Sigmoid colon (tissue), 6 donors: ENCODE measurements at regions not wholly inside any gene's neighbourhood (a gene's known extent, or its start where the extent isn't known, plus 50 kb on each side); places are given as distances from the start of the nearest gene placed in this dataset.

Source experiments
- DNase-seq: peaks from one replicate; pipeline ENCODE4 v3.0.0-alpha.2; 2019
- H3K27ac ChIP-seq, 4 donors: fragments of 200-600 bp; sonication (generic); one replicate each; pipeline ENCODE4 v1.5.1; 2016 to 2019; ENCODE audit warnings: mild to moderate bottlenecking in 1 of 4
- H3K27me3 ChIP-seq, 3 donors: fragments of 200-600 bp; sonication (generic); one replicate each; pipeline ENCODE4 v1.5.1; 2019; ENCODE audit warnings: mild to moderate bottlenecking in 1 of 3
- H3K36me3 ChIP-seq, 4 donors: fragments of 200-600 bp; sonication (generic); one replicate each; pipeline ENCODE4 v1.5.1; 2016 to 2019
- H3K4me1 ChIP-seq, 4 donors: fragments of 200-600 bp; sonication (generic); one replicate each; pipeline ENCODE4 v1.5.1; 2017 to 2019
- H3K4me3 ChIP-seq, 4 donors: fragments of 200-600 bp; sonication (generic); one replicate each; pipeline ENCODE4 v1.5.1; 2017 to 2019; ENCODE audit warnings: mild to moderate bottlenecking in 2 of 4, moderate library complexity in 1 of 4
- H3K9me3 ChIP-seq, 4 donors: fragments of 200-600 bp in 3 of 4; sonication (generic) in 3 of 4; one replicate each; pipeline versions ENCODE4 v1.5.1 to v1.6.1; 2013 to 2019
- EP300 ChIP-seq, 4 donors: sonication (generic); formaldehyde crosslinking; IDR thresholded peaks; one replicate each; pipeline ENCODE4 v1.6.1; 2017; ENCODE audit warnings: antibody characterized with exemption in 4 of 4
- POLR2A ChIP-seq, 2 donors: fragments of 450-650 bp; IDR thresholded peaks; one replicate each; pipeline ENCODE4 v1.6.1; 2016; ENCODE audit warnings: antibody characterized with exemption in 2 of 2, mild to moderate bottlenecking in 2 of 2, moderate library complexity in 2 of 2
- POLR2AphosphoS5 ChIP-seq, 4 donors: sonication (generic); formaldehyde crosslinking; IDR thresholded peaks; one replicate each; pipeline ENCODE4 v1.6.1; 2017; ENCODE audit warnings: antibody characterized with exemption in 4 of 4
- WGBS, 2 donors: extraction: QIAGEN DNeasy Blood & Tissue Kit; methylation state at CpG; one replicate each; pipeline ENCODE4 v1.1.7; 2013; 5-methylcytosine and 5-hydroxymethylcytosine counted together
- intact Hi-C: fragments of 100-400 bp; cut with DNase I; formaldehyde crosslinking; loops from one replicate; pipeline ENCODE4 v1.15.1; 2023
- TF ChIP-seq, protein P1 (sequence below), 4 experiments: fragments of 450-650 bp in 3 of 4; fragments of 200-600 bp in 1 of 4; IDR thresholded peaks; one replicate each; pipeline ENCODE4 v1.5.1; 2016 to 2019; ENCODE audit warnings: antibody characterized with exemption in 4 of 4, mild to moderate bottlenecking in 3 of 4, moderate library complexity in 2 of 4
- donor health status: healthy with polysubstance abuse.
- donor health status: healthy.

DNA sequence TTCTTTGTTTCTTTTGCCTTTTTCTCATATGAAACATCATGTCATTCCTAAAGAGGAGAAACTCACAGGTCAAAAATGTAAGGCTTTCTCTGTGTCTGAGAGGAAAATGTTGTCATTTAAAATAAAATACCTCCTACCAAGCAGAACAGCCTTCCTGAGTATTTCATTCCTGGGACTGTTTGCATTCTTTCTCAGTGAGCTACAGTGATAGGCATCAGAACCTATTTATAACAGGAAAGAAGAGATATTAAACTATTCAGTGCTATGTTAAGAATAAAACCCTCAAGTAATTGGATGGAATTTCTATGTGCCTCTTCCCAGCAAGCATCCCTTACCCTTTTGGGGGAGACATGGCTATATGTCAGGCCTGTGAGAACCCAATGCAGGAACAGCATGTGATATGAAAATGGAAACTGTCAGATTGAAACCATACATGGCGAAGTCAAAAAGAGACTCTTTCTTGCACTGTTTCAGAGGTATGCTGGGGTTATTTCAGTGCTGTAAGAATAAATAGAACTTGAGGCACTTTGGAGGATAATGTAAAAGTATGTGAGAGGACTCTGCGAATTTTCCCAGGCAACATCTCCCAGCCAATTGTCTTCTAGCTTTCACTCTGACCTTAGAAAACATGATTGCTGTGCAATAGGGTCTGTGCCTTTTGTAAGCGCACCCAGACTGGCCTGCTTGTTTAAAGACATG, 133.8 kb upstream of the CCN2 start:
- 73 to 88% methylated on average over 3 of the region's 3 CpGs for WGBS, 2 donors
- H3K4me1 ChIP-seq = peaks cover 0 to 26% (median 17%) of the 10 kb centered on the region in 4 donors
- no peaks in the 10 kb centered on the region for H3K27me3 ChIP-seq
- H3K9me3 ChIP-seq = no peaks in the 10 kb centered on the region
- H3K4me3 ChIP-seq = peak overlapping the region in 3 of 4 donors; percentile 6 to 16 (median 11)
- TF ChIP-seq POLR2AphosphoS5 (IDR thresholded peaks at IDR 0.05) (no peak), POLR2A (IDR thresholded peaks at IDR 0.05) (no peak), EP300 (IDR thresholded peaks at IDR 0.05) (no peak)
- TF ChIP-seq, protein P1, sequence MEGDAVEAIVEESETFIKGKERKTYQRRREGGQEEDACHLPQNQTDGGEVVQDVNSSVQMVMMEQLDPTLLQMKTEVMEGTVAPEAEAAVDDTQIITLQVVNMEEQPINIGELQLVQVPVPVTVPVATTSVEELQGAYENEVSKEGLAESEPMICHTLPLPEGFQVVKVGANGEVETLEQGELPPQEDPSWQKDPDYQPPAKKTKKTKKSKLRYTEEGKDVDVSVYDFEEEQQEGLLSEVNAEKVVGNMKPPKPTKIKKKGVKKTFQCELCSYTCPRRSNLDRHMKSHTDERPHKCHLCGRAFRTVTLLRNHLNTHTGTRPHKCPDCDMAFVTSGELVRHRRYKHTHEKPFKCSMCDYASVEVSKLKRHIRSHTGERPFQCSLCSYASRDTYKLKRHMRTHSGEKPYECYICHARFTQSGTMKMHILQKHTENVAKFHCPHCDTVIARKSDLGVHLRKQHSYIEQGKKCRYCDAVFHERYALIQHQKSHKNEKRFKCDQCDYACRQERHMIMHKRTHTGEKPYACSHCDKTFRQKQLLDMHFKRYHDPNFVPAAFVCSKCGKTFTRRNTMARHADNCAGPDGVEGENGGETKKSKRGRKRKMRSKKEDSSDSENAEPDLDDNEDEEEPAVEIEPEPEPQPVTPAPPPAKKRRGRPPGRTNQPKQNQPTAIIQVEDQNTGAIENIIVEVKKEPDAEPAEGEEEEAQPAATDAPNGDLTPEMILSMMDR (IDR thresholded peaks at IDR 0.05) = no peak
- no peaks in the 10 kb centered on the region for H3K36me3 ChIP-seq
- intact Hi-C loops = loop anchor here (2.0 kb wide), 1 partner anchor 134 kb away; the partner anchor contains the start of gene CCN2
- peak overlapping the region; percentile 73 to 83 (median 82) for H3K27ac ChIP-seq
- no peak for DNase-seq

DNA sequence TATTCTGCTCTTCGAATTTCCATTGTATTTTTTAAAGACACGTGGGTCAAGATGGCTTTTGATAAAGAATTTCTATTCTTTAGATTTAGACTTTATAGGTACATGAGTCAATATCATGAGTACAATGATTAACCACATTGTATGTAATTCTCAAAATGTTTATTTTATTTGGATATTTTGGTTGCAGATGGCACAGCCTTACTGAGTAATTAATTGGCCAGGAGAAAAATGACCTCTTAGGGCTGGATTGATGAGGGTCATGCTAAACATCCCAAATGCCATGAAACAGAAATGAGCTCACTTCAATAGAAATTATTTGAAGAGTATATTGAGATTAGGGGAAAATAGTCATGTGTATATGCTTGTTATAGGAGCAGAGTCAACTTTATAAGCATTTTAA, 131.2 kb upstream of the CCN2 start:
- H3K9me3 ChIP-seq = no peaks in the 10 kb centered on the region
- H3K4me3 ChIP-seq = no peak overlapping the region
- TF ChIP-seq POLR2AphosphoS5 (IDR thresholded peaks at IDR 0.05) (no peak), EP300 (IDR thresholded peaks at IDR 0.05) (no peak), POLR2A (IDR thresholded peaks at IDR 0.05) (no peak)
- TF ChIP-seq, protein P1 (IDR thresholded peaks at IDR 0.05) = no peak
- peaks cover 0 to 26% (median 17%) of the 10 kb centered on the region in 4 donors for H3K4me1 ChIP-seq
- DNase-seq = no peak
- no peaks in the 10 kb centered on the region for H3K27me3 ChIP-seq
- WGBS, 2 donors = 78 to 88% methylated on average over 2 of the region's 2 CpGs
- no peaks in the 10 kb centered on the region for H3K36me3 ChIP-seq
- H3K27ac ChIP-seq = no peak overlapping the region
- intact Hi-C loops = no loop called here

DNA sequence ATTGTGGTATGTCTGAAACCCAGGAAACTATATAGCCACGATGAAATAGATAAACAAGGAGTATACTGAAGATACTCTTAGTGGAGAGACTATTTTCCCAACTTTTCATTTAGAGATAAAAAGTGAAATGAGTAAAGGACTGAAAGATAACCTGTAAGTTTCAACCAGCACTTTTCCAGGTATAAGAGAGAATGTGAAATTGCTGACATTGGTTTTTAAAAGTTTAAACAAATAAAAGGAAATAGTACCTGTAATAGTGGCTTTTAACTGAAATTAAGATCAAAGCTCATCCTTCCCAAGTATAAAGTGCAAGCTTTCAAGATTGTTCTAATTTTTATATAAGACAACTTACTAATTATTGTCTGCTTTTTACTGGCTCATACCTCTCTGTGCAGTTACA, 130.2 kb upstream of the CCN2 start:
- 72 to 82% methylated on average over 1 of the region's 1 CpG for WGBS, 2 donors
- intact Hi-C loops = no loop called here
- Histone ChIP-seq H3K27me3 (no peaks in the 10 kb centered on the region), H3K4me3 (no peak overlapping the region), H3K27ac (no peak overlapping the region), H3K4me1 (peaks cover 0 to 26% (median 17%) of the 10 kb centered on the region in 4 donors), H3K36me3 (no peaks in the 10 kb centered on the region), H3K9me3 (no peaks in the 10 kb centered on the region)
- no peak for DNase-seq
- TF ChIP-seq, protein P1 (IDR thresholded peaks at IDR 0.05) = no peak
- TF ChIP-seq POLR2AphosphoS5 (IDR thresholded peaks at IDR 0.05) = no peak
- TF ChIP-seq POLR2A (IDR thresholded peaks at IDR 0.05) = no peak
- no peak for TF ChIP-seq EP300 (IDR thresholded peaks at IDR 0.05)

- Histone ChIP-seq H3K4me3 (no peak overlapping the region), H3K9me3 (no peaks in the 10 kb centered on the region), H3K27ac (no peak overlapping the region), H3K36me3 (no peaks in the 10 kb centered on the region), H3K4me1 (peaks cover 0 to 8% (median 0%) of the 10 kb centered on the region in 4 donors), H3K27me3 (no peaks in the 10 kb centered on the region)
- WGBS, 2 donors = 96 to 98% methylated on average over 5 of the region's 5 CpGs
- intact Hi-C loops = no loop called here
- TF ChIP-seq, protein P1 (IDR thresholded peaks at IDR 0.05) = no peak
- no peak for TF ChIP-seq POLR2A (IDR thresholded peaks at IDR 0.05)
- TF ChIP-seq EP300 (IDR thresholded peaks at IDR 0.05) = no peak
- TF ChIP-seq POLR2AphosphoS5 (IDR thresholded peaks at IDR 0.05) = no peak
- no peak for DNase-seq
These were observed 128.1 kb upstream of the CCN2 start for GRCh38 chr6:132079286-132079685.
